HuH-7 (cell line): ENCODE measurements at regions not wholly inside any gene's neighbourhood (a gene's known extent, or its start where the extent isn't known, plus 50 kb on each side); places are given as distances from the start of the nearest gene placed in this dataset.

Experiments
- DNase-seq: peaks from one replicate; pipeline ENCODE4 v3.0.0; 2011; ENCODE audit warnings: low spot score

DNA sequence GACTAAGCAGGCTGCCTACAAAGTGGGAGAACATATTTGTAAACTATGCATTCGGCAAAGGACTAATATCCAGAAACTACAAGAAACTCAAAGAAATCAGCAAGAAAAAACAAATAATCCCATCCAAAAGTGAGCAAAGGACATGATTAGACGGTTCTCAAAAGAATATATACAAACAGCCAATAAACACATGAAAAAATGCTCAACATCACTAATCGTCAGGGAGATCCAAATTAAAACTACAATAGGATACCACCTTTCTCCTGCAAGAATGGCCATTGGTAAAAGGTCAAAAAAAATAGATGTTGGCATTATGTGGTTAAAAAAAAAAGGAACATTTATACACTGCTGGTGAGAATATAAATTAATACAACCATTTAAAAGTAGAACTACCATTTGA lies 259.6 kb upstream of the SLITRK3 start:
- no peak for DNase-seq

DNA sequence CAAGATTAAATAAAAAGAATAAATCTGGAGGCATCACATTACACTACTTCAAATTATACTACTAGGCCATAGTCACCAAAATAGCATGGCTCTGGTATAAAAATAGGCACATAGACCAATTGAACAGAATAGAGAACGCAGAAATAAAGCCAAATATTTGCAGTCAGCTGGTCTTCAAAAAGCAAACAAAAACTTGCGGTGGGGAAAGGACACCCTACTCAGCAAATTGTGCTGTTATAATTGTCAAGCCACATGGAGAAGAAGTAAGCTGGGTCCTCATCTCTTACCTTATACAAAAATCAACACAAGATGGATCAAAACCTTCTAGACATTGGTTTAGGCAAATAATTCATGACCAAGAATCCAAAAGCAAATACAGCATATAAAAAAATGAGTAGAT lies 259.2 kb upstream of the SLITRK3 start:
- no peak for DNase-seq

GRCh38 chr3:165451371-165452070 lies 255.3 kb upstream of the SLITRK3 start:
- no peak for DNase-seq

GRCh38 chr3:165446555-165446954 lies 250.4 kb upstream of the SLITRK3 start:
- DNase-seq: no peak

- no peak for DNase-seq
Measured at GRCh38 chr3:165444745-165445144, 248.6 kb upstream of the SLITRK3 start.

- DNase-seq: peak; percentile 2
Measured at GRCh38 chr3:165443664-165444063, 247.5 kb upstream of the SLITRK3 start.

- no peak for DNase-seq
Measured at GRCh38 chr3:165442061-165442460, 245.9 kb upstream of the SLITRK3 start.

GRCh38 chr3:165440380-165440779 lies 244.2 kb upstream of the SLITRK3 start:
- no peak for DNase-seq

GRCh38 chr3:165439765-165440164 lies 243.6 kb upstream of the SLITRK3 start:
- no peak for DNase-seq

DNA sequence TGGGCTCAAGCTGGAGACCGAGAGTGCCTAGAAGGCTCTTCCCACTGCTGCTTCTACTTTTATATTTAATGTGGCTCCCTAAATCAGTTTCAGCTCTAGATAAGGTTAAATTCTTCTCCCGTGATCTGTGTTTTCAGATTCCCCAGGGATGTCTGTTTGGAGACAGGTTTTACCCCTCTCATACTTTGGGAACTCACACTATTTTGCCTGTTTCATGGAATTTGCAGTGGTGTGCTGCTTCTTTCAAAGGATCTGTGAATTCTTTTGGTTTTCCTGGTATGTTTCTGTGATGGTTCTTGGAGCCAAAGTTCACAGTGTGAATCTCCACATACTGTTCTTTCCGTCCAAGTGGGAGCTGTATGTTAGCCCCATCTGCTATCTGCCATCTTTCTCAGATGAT lies 238.3 kb upstream of the SLITRK3 start:
- no peak for DNase-seq

GRCh38 chr3:165406425-165406824 lies 210.2 kb upstream of the SLITRK3 start:
- DNase-seq: no peak

- no peak for DNase-seq
Measured at GRCh38 chr3:165404357-165405027, 208.3 kb upstream of the SLITRK3 start.

DNA sequence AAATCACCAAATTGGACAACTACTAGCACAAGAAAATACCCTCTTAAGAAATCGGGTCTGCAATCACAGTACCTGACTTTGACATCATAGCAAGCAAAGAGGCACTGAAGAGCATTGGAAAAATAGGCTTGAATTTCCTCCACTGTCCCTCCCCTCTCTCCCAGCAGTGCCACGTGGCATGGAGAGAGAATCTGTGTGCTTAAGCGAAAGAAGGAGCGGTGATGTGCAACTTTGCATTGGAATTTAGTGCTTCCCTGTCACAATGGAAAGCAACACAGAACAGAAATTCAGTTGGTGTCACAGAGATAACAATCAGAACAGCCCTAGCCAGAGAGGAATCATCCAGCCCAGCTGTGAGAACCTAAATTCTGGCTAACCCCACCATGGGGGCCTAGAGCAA lies 207.5 kb upstream of the SLITRK3 start:
- DNase-seq: no peak

GRCh38 chr3:165395188-165395587 lies 199.0 kb upstream of the SLITRK3 start:
- DNase-seq: no peak

DNA sequence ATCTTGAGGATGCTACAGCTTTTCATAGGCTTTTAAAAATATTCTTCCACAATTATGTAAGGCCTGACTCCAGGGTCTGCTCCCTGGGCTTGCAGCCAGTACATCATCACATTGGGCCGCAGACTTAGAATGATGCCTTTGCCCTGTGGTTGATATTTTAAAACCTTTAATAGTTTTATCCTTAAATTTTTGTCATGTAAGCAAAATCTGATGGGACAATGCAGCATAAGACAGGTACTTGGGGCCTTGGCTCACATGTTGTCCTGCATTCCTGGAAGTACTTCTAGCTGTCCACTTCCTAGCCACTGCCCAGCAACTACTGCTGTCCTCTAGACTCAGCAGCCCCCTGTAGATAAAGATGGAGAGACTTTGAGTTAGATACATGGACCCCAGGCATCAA lies 197.3 kb upstream of the SLITRK3 start:
- no peak for DNase-seq

DNA sequence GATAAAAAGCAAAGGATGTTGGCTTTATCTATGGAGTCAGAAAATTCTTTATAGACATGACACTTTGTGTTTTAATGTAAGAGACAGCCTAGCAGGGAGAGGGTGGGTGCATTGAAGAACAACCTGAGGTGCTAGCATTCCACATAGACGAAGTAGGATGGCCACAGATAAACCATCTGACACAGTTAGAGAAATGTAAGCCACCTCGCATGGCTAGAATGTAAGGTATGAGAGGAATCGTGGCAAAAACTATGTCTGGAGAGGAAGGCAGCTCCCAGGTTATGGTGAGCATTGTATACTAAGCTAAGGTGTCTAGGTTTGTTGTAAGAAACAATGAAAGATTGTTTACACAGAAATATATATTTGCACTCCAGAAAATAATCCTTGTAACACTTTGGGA lies 194.0 kb upstream of the SLITRK3 start:
- no peak for DNase-seq

DNA sequence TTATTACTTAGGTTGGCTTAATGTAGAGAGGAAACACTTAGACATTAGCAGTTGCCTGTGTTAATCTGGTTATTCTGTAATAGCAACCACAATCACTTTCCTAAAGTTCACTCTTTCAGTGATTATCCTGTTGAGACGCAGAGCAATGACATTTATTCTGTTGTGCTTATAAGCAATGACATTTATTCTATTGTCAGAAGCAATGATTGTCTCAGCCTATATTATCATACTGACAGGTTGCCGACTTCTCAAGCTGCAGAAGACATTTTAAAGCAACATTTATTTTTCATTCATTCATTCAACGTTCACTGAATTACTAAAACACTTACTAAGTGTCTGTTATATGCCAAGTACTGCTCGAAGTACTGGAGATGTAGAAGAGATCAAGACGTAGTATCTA lies 193.5 kb upstream of the SLITRK3 start:
- no peak for DNase-seq

DNA sequence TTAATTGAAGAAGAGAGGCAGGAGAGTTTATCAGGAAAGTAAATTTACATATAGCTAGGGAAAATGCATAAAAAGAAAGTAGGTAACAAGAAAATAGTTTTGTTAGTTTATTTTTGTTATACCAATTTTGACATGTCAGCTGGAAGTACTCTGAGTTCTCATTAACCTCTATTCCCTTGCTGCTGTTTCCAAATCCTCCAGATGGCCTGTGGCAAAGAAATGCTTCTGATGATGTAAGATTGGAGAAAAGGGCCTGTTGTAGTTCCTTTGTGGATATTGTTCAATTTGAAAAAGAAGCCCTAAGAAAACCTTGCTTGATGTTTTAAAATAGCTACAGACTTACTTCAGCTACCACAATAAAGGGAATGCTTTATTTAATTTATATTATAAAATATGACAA lies 192.9 kb upstream of the SLITRK3 start:
- DNase-seq: no peak

DNA sequence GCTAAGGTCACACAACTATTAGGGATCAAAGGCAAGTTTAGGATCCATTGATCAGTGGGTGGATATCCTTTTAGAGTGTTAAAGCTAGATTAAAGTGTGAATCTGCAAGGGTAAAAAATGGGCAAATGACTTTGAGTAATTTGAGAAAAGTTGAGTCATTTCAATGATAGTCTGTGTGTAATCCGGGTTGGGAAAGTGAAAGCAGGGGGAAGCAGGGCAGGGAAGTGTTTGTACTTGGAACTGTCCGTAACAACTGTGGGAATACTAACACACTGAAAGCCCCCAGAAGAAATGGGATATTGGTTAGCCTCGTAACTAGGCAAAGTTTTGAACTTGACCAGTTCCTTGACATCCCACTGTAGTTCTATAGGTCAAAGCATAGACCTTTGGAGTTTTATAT lies 187.2 kb upstream of the SLITRK3 start:
- DNase-seq: no peak

DNA sequence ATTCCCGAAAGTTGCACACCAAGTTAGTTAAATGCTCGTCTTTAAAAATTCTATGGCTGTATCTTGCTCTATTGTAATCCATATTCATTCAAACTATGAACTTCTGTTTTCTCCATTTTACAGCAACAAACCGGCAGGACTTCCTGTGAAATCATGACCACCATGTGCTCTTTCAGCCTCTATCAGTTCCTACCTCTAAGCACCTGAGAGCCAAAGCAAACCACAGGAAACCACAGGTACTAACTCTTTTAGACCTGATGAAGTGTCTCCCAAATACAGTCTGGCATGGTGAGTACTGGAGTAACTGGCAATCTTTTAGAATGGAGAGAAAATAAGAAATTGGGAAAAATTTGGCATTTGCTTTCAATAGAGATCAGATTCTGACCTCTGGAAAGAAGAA lies 186.5 kb upstream of the SLITRK3 start:
- DNase-seq: no peak

GRCh38 chr3:165378761-165379160 lies 182.6 kb upstream of the SLITRK3 start:
- DNase-seq: no peak

DNA sequence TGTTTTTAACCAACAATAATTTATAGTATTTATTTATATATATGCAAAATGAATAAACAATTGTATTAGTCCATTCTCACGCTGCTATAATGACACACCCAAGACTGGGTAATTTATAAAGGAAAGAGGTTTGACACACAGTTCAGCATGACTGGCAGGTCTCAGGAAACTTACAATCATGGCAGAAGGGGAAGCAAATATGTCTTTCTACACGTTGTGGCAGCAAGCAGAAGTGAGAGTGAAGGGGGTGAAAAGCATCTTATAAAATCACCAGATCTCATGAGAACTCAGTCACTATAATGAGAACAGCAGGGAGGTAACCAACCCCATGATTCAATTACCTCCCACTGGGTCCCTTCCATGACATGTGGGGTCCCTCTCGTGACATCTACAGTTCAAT lies 162.8 kb upstream of the SLITRK3 start:
- DNase-seq: no peak

- DNase-seq: no peak
Measured at GRCh38 chr3:165355316-165355715, 159.1 kb upstream of the SLITRK3 start.

DNA sequence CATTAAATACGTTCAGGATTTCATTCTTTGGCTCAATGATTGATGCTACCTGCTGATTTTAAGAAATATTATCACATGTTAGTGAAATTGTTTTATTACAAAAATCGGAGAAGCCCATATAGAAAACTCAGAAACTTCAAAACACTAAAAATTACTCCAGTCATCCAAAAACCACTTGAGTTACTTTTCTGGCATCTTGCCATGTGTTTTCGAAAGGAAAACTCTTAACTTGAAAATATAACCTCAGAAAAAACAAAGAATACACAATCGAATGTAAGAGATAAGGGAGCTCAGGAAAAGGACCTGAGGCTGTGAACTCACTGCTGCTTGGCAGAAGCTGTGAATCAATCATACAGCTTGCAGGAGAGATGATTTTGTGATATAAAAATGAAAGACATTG lies 151.3 kb upstream of the SLITRK3 start:
- DNase-seq: no peak
